ENCODE measurements at regions not wholly inside any gene's neighbourhood (a gene's known extent, or its start where the extent isn't known, plus 50 kb on each side); places are given as distances from the start of the nearest gene placed in this dataset.

DNA sequence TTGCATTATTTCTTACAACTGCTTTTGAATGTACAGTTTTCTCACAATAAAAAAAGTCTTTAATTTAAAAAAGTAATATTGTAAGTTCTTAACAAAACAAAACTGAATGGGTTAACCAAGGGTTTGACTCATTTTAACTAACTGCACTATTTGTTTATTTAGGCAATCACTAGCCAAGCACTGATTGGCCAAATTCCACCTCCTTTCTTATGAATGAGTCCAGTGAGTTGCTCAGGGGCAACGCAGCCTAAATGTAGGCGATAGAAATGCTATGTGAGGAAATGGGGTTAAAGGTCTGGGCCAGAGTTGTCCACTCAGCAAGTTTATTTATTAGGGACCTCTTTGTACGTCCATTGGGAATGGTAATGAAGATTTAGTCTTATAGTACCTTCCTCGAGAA is 89.6 kb upstream of the MAF start:
- no peak overlapping the region for H3K4me3 ChIP-seq
- no peaks in the 10 kb centered on the region for H3K27me3 ChIP-seq
- no peak for DNase-seq
- TF ChIP-seq EP300 (IDR thresholded peaks at IDR 0.05) (no peak), POLR2A (IDR thresholded peaks at IDR 0.05) (no peak)
- intact Hi-C loops (cut with DNase I; ENCODE audit: low total_unique reads), result no loop called here
- WGBS, 5 donors, result 47 to 81% (median 54%) methylated on average over 4 of the region's 4 CpGs
- H3K27ac ChIP-seq, result no peak overlapping the region
- no peaks in the 10 kb centered on the region for H3K36me3 ChIP-seq
- peaks cover 0 to 4% (median 0%) of the 10 kb centered on the region in 4 donors for H3K4me1 ChIP-seq
- peaks cover 0 to 6% (median 0%) of the 10 kb centered on the region in 4 donors for H3K9me3 ChIP-seq

GRCh38 chr16:79687249-79688130 is 87.0 kb upstream of the MAF start:
- no peak for TF ChIP-seq POLR2A (IDR thresholded peaks at IDR 0.05)
- TF ChIP-seq, protein P1, sequence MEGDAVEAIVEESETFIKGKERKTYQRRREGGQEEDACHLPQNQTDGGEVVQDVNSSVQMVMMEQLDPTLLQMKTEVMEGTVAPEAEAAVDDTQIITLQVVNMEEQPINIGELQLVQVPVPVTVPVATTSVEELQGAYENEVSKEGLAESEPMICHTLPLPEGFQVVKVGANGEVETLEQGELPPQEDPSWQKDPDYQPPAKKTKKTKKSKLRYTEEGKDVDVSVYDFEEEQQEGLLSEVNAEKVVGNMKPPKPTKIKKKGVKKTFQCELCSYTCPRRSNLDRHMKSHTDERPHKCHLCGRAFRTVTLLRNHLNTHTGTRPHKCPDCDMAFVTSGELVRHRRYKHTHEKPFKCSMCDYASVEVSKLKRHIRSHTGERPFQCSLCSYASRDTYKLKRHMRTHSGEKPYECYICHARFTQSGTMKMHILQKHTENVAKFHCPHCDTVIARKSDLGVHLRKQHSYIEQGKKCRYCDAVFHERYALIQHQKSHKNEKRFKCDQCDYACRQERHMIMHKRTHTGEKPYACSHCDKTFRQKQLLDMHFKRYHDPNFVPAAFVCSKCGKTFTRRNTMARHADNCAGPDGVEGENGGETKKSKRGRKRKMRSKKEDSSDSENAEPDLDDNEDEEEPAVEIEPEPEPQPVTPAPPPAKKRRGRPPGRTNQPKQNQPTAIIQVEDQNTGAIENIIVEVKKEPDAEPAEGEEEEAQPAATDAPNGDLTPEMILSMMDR (IDR thresholded peaks at IDR 0.05), result no peak
- TF ChIP-seq POLR2AphosphoS5 (IDR thresholded peaks at IDR 0.05), result no peak
- no peak for TF ChIP-seq EP300 (IDR thresholded peaks at IDR 0.05)
- intact Hi-C loops (cut with DNase I; ENCODE audit: low total_unique reads), result no loop called here
- WGBS, 5 donors, result 62 to 78% (median 73%) methylated on average over 6 of the region's 6 CpGs
- H3K4me3 ChIP-seq, result no peak overlapping the region
- no peak overlapping the region for H3K27ac ChIP-seq
- H3K36me3 ChIP-seq, result no peaks in the 10 kb centered on the region
- H3K4me1 ChIP-seq, result peaks cover 0 to 4% (median 0%) of the 10 kb centered on the region in 4 donors
- H3K9me3 ChIP-seq, result no peaks in the 10 kb centered on the region
- no peak for DNase-seq
- no peaks in the 10 kb centered on the region for H3K27me3 ChIP-seq

- Histone ChIP-seq H3K4me1 (peaks cover 0 to 4% (median 0%) of the 10 kb centered on the region in 4 donors), H3K4me3 (no peak overlapping the region), H3K27ac (no peak overlapping the region), H3K27me3 (no peaks in the 10 kb centered on the region), H3K9me3 (no peaks in the 10 kb centered on the region), H3K36me3 (no peaks in the 10 kb centered on the region)
- intact Hi-C loops (cut with DNase I; ENCODE audit: low total_unique reads), result no loop called here
- no peak for TF ChIP-seq EP300 (IDR thresholded peaks at IDR 0.05)
- no peak for TF ChIP-seq POLR2A (IDR thresholded peaks at IDR 0.05)
- TF ChIP-seq, protein P1 (IDR thresholded peaks at IDR 0.05), result no peak
- TF ChIP-seq POLR2AphosphoS5 (IDR thresholded peaks at IDR 0.05), result no peak
- no peak for DNase-seq
- WGBS, 5 donors, result 78 to 91% (median 84%) methylated on average over 3 of the region's 3 CpGs
Measured at GRCh38 chr16:79685871-79686270, 85.3 kb upstream of the MAF start.

DNA sequence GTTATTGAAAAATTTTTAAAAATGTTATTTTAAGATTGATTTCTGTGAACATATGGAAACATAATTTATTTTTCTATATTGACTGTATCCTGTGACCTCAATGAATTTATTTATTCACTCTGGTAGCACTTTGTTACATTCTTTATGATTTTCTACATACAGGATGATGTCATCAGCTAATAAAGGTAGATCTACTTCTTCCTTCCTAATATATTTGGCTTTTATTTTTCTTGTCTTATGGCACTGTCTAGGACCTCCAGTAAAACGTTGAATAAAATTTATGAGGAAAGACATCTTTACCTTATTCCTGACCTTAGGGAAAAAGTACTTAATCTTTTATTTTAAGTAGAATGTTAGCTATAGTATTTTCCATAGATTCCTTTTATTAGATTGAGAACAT is 78.8 kb upstream of the MAF start:
- Histone ChIP-seq H3K27ac (no peak overlapping the region), H3K4me3 (no peak overlapping the region), H3K9me3 (no peaks in the 10 kb centered on the region), H3K4me1 (no peaks in the 10 kb centered on the region), H3K27me3 (no peaks in the 10 kb centered on the region), H3K36me3 (no peaks in the 10 kb centered on the region)
- WGBS, 5 donors, result 73 to 84% (median 76%) methylated on average over 1 of the region's 1 CpG
- intact Hi-C loops (cut with DNase I; ENCODE audit: low total_unique reads), result no loop called here
- DNase-seq, result no peak
- TF ChIP-seq, protein P1 (IDR thresholded peaks at IDR 0.05), result no peak
- TF ChIP-seq EP300 (IDR thresholded peaks at IDR 0.05), result no peak
- TF ChIP-seq POLR2A (IDR thresholded peaks at IDR 0.05), result no peak
- no peak for TF ChIP-seq POLR2AphosphoS5 (IDR thresholded peaks at IDR 0.05)
